IMR-90 (cell line): ENCODE measurements at regions not wholly inside any gene's neighbourhood (a gene's known extent, or its start where the extent isn't known, plus 50 kb on each side); places are given as distances from the start of the nearest gene placed in this dataset.

Source experiments
- CTCF ChIP-seq: conservative IDR thresholded peaks from 2 replicates; pipeline ENCODE4 v1.5.1; 2012; ENCODE audit warnings: mild to moderate bottlenecking, low read depth, low read length, improper control_type of control experiment
- POLR2A ChIP-seq: IDR thresholded peaks from 2 replicates; pipeline ENCODE4 v1.6.1; 2012; ENCODE audit warnings: mild to moderate bottlenecking, low read depth, low read length

- TF ChIP-seq POLR2A (no peak), CTCF (no peak)
These were observed 474.7 kb downstream of the TLE4 start for GRCh38 chr9:80046481-80046880.
